GM23248 (cell line): ENCODE measurements at regions not wholly inside any gene's neighbourhood (a gene's known extent, or its start where the extent isn't known, plus 50 kb on each side); places are given as distances from the start of the nearest gene placed in this dataset.

Source experiments
- DNase-seq: peaks from one replicate; pipeline ENCODE4 v3.0.0-alpha.2; 2015
- H2AFZ ChIP-seq: fragments of 200-600 bp; sonication (generic); 2 replicates; pipeline ENCODE4 v1.6.1; 2016; ENCODE audit warnings: antibody characterized with exemption
- H3F3A ChIP-seq: fragments of 200-600 bp; sonication (generic); 2 replicates; pipeline ENCODE4 v1.6.1; 2016; ENCODE audit warnings: mild to moderate bottlenecking, antibody characterized with exemption, mixed run types; ENCODE audit not compliant: insufficient read depth
- H3K27ac ChIP-seq: fragments of 200-600 bp; sonication (generic); 2 replicates; pipeline ENCODE4 v1.5.1; 2016; ENCODE audit warnings: mild to moderate bottlenecking
- H3K27me3 ChIP-seq: fragments of 200-600 bp; sonication (generic); replicated peaks from 2 replicates; pipeline ENCODE4 v1.6.1; 2016; ENCODE audit warnings: mild to moderate bottlenecking; ENCODE audit not compliant: insufficient read depth
- H3K36me3 ChIP-seq: fragments of 200-600 bp; sonication (generic); 2 replicates; pipeline ENCODE4 v1.6.1; 2016; ENCODE audit warnings: low read depth, mild to moderate bottlenecking
- H3K4me1 ChIP-seq: fragments of 200-600 bp; sonication (generic); 2 replicates; pipeline ENCODE4 v1.6.1; 2016; ENCODE audit warnings: mild to moderate bottlenecking; ENCODE audit not compliant: insufficient read depth
- H3K4me2 ChIP-seq: fragments of 200-600 bp; sonication (generic); one replicate; pipeline ENCODE4 v1.6.1; 2016; ENCODE audit warnings: mild to moderate bottlenecking; ENCODE audit not compliant: unreplicated experiment
- H3K4me3 ChIP-seq: fragments of 200-600 bp; sonication (generic); 2 replicates; pipeline ENCODE4 v1.5.1; 2016; ENCODE audit warnings: mild to moderate bottlenecking
- H3K79me2 ChIP-seq: fragments of 200-600 bp; sonication (generic); 2 replicates; pipeline ENCODE4 v1.6.1; 2016; ENCODE audit warnings: mild to moderate bottlenecking; ENCODE audit not compliant: insufficient read depth
- H3K9ac ChIP-seq: fragments of 200-600 bp; sonication (generic); 2 replicates; pipeline ENCODE4 v1.6.1; 2016; ENCODE audit warnings: mild to moderate bottlenecking
- H3K9me2 ChIP-seq: fragments of 200-600 bp; sonication (generic); 2 replicates; pipeline ENCODE4 v1.6.1; 2016; ENCODE audit warnings: mixed run types, mild to moderate bottlenecking, moderate library complexity; ENCODE audit not compliant: insufficient read depth
- H3K9me3 ChIP-seq: fragments of 200-600 bp; sonication (generic); one replicate; pipeline ENCODE4 v1.6.1; 2017; ENCODE audit warnings: low read depth
- H4K20me1 ChIP-seq: fragments of 200-600 bp; sonication (generic); 2 replicates; pipeline ENCODE4 v1.6.0; 2016; ENCODE audit not compliant: insufficient read depth
- EZH2 ChIP-seq: fragments of 200-600 bp; sonication (generic); IDR thresholded peaks from 2 replicates; pipeline ENCODE4 v1.6.1; 2018; ENCODE audit warnings: antibody characterized with exemption, mild to moderate bottlenecking; ENCODE audit not compliant: insufficient read depth, poor library complexity, severe bottlenecking
- EZH2phosphoT487 ChIP-seq: fragments of 200-600 bp; sonication (generic); IDR thresholded peaks from 2 replicates; pipeline ENCODE4 v1.6.1; 2018; ENCODE audit warnings: antibody characterized with exemption, moderate library complexity, mild to moderate bottlenecking, low read depth; ENCODE audit not compliant: insufficient read depth
- WGBS, 2 experiments: methylation state at CpG; one replicate each; pipeline ENCODE4 v1.1.6; 2015 to 2017; ENCODE audit warnings: low lambda C conversion rate in 2 of 2, low coverage in 1 of 2; ENCODE audit errors: missing lambda C conversion rate in 2 of 2; 5-methylcytosine and 5-hydroxymethylcytosine counted together
- in situ Hi-C: fragments of 300-500 bp; cut with MboI; formaldehyde crosslinking; loops from 2 replicates; pipeline ENCODE4 v1.15.0; 2020

GRCh38 chr14:104337351-104337750 lies 199.0 kb downstream of the KIF26A start:
- no peak for DNase-seq
- H3K4me1 ChIP-seq = no peaks in the 10 kb centered on the region
- 3 to 7% methylated on average over 4 of the region's 4 CpGs for WGBS, 2 experiments
- no peaks in the 10 kb centered on the region for H3F3A ChIP-seq
- H3K36me3 ChIP-seq = no peaks in the 10 kb centered on the region
- H3K9me3 ChIP-seq = no peaks in the 10 kb centered on the region
- H4K20me1 ChIP-seq = no peaks in the 10 kb centered on the region
- TF ChIP-seq EZH2 (no peak), EZH2phosphoT487 (no peak)
- H3K27ac ChIP-seq = no peak overlapping the region
- no peaks in the 10 kb centered on the region for H3K27me3 ChIP-seq
- no peaks in the 10 kb centered on the region for H3K9me2 ChIP-seq
- no peak overlapping the region for H3K4me2 ChIP-seq
- H3K4me3 ChIP-seq = no peak overlapping the region
- no peaks in the 10 kb centered on the region for H3K79me2 ChIP-seq
- H2AFZ ChIP-seq = no peak overlapping the region
- in situ Hi-C loops = no loop called here
- H3K9ac ChIP-seq = no peak overlapping the region

GRCh38 chr14:104339361-104339760 lies 201.0 kb downstream of the KIF26A start:
- Histone ChIP-seq H3K4me3 (no peak overlapping the region), H3K27me3 (no peaks in the 10 kb centered on the region), H3K9ac (no peak overlapping the region), H4K20me1 (no peaks in the 10 kb centered on the region), H3K79me2 (no peaks in the 10 kb centered on the region), H3F3A (no peaks in the 10 kb centered on the region), H3K4me1 (no peaks in the 10 kb centered on the region), H3K27ac (no peak overlapping the region), H2AFZ (no peak overlapping the region), H3K36me3 (no peaks in the 10 kb centered on the region), H3K4me2 (no peak overlapping the region), H3K9me2 (no peaks in the 10 kb centered on the region), H3K9me3 (no peaks in the 10 kb centered on the region)
- 0% methylated on average over 1 of the region's 1 CpG for WGBS, 2 experiments
- in situ Hi-C loops = no loop called here
- TF ChIP-seq EZH2phosphoT487 (no peak), EZH2 (no peak)
- DNase-seq = no peak

GRCh38 chr14:104339829-104340228 lies 201.4 kb downstream of the KIF26A start:
- Histone ChIP-seq H4K20me1 (no peaks in the 10 kb centered on the region), H3K4me2 (no peak overlapping the region), H3K79me2 (no peaks in the 10 kb centered on the region), H3K27me3 (no peaks in the 10 kb centered on the region), H2AFZ (no peak overlapping the region), H3F3A (no peaks in the 10 kb centered on the region), H3K4me1 (no peaks in the 10 kb centered on the region), H3K4me3 (no peak overlapping the region), H3K9me3 (no peaks in the 10 kb centered on the region), H3K36me3 (no peaks in the 10 kb centered on the region), H3K9me2 (no peaks in the 10 kb centered on the region), H3K9ac (no peak overlapping the region), H3K27ac (no peak overlapping the region)
- TF ChIP-seq EZH2phosphoT487 (no peak), EZH2 (no peak)
- in situ Hi-C loops = no loop called here
- DNase-seq = no peak

GRCh38 chr14:104341532-104342434 lies 203.4 kb downstream of the KIF26A start:
- Histone ChIP-seq H3K9me2 (no peaks in the 10 kb centered on the region), H3K4me2 (no peak overlapping the region), H3K9ac (no peak overlapping the region), H3K27ac (no peak overlapping the region), H3K4me3 (no peak overlapping the region), H4K20me1 (no peaks in the 10 kb centered on the region), H3K4me1 (no peaks in the 10 kb centered on the region), H3K36me3 (no peaks in the 10 kb centered on the region), H3K79me2 (no peaks in the 10 kb centered on the region), H3K9me3 (no peaks in the 10 kb centered on the region), H3F3A (no peaks in the 10 kb centered on the region), H2AFZ (no peak overlapping the region), H3K27me3 (no peaks in the 10 kb centered on the region)
- in situ Hi-C loops = no loop called here
- DNase-seq = peak; percentile 15
- TF ChIP-seq EZH2phosphoT487 = no peak
- TF ChIP-seq EZH2 = no peak
- WGBS, 2 experiments = 44 to 46% methylated on average over 27 of the region's 27 CpGs
